GM12865 (cell line): ENCODE measurements at regions not wholly inside any gene's neighbourhood (a gene's known extent, or its start where the extent isn't known, plus 50 kb on each side); places are given as distances from the start of the nearest gene placed in this dataset.

Source experiments
- DNase-seq: peaks from one replicate; pipeline ENCODE4 v3.0.0; 2010; ENCODE audit warnings: low read depth
- H3K4me3 ChIP-seq: 2 replicates; pipeline ENCODE4 v1.5.1; 2011; ENCODE audit warnings: mild to moderate bottlenecking, low read depth, low read length, control low read depth
- CTCF ChIP-seq: IDR thresholded peaks from 2 replicates; pipeline ENCODE4 v1.5.1; 2011; ENCODE audit warnings: low read length, control low read depth, low read depth, inconsistent platforms; ENCODE audit not compliant: insufficient read depth; ENCODE audit errors: missing control alignments

GRCh38 chr4:157918036-157918832 is 254.6 kb downstream of the GASK1B start:
- H3K4me3 ChIP-seq, result no peak overlapping the region
- DNase-seq, result no peak
- no peak for TF ChIP-seq CTCF

GRCh38 chr4:157912212-157912611 is 260.6 kb downstream of the GASK1B start:
- DNase-seq, result no peak
- TF ChIP-seq CTCF, result no peak
- no peak overlapping the region for H3K4me3 ChIP-seq

- no peak overlapping the region for H3K4me3 ChIP-seq
- no peak for TF ChIP-seq CTCF
- no peak for DNase-seq
Measured at GRCh38 chr4:157911662-157912061, 261.2 kb downstream of the GASK1B start.

GRCh38 chr4:157908691-157909090 is 264.1 kb downstream of the GASK1B start:
- no peak for TF ChIP-seq CTCF
- no peak for DNase-seq
- no peak overlapping the region for H3K4me3 ChIP-seq

GRCh38 chr4:157908031-157908430 is 264.8 kb downstream of the GASK1B start:
- no peak for DNase-seq
- no peak for TF ChIP-seq CTCF
- H3K4me3 ChIP-seq, result no peak overlapping the region

- TF ChIP-seq CTCF, result no peak
- no peak overlapping the region for H3K4me3 ChIP-seq
- DNase-seq, result no peak
Measured at GRCh38 chr4:157907226-157907946, 265.4 kb downstream of the GASK1B start.
